Right lobe of liver (tissue), 6 donors: ENCODE measurements at regions not wholly inside any gene's neighbourhood (a gene's known extent, or its start where the extent isn't known, plus 50 kb on each side); places are given as distances from the start of the nearest gene placed in this dataset.

Experiments
- ATAC-seq, 4 donors: fragments of 200-7000 bp; cut with Tn5 transposase; one replicate each; pipeline ENCODE4 v1.9.1; 2020; ENCODE audit warnings: mild to moderate bottlenecking in 4 of 4, moderate library complexity in 4 of 4
- DNase-seq, 3 donors: peaks; one replicate each; pipeline ENCODE4 v3.0.0-alpha.2; 2020
- H3K27ac ChIP-seq, 3 donors: fragments of 200-600 bp; one replicate each; pipeline ENCODE4 v1.8.0; 2022
- H3K27me3 ChIP-seq, 2 donors: fragments of 200-600 bp; one replicate each; pipeline ENCODE4 v1.8.0; 2022
- H3K36me3 ChIP-seq, 4 donors: fragments of 200-600 bp; sonication (generic) in 1 of 4; one replicate each; pipeline versions ENCODE4 v1.5.1 to v1.8.0; 2017 to 2022; ENCODE audit warnings: control low read depth in 1 of 4
- H3K4me1 ChIP-seq, 4 donors: fragments of 200-600 bp; sonication (generic) in 1 of 4; one replicate each; pipeline versions ENCODE4 v1.5.1 to v1.8.0; 2017 to 2022; ENCODE audit warnings: control low read depth in 1 of 4
- H3K4me3 ChIP-seq, 3 donors: fragments of 200-600 bp; one replicate each; pipeline ENCODE4 v1.8.0; 2022
- H3K9me3 ChIP-seq, 4 donors: fragments of 200-600 bp; sonication (generic) in 1 of 4; one replicate each; pipeline versions ENCODE4 v1.5.1 to v1.8.0; 2017 to 2022; ENCODE audit warnings: control low read depth in 1 of 4
- CTCF ChIP-seq, 4 donors: fragments of 200-600 bp in 3 of 4; fragments of 450-650 bp in 1 of 4; IDR thresholded peaks; one replicate each; pipeline versions ENCODE4 v1.5.1 to v1.8.0; 2016 to 2022; ENCODE audit warnings: antibody characterized with exemption in 4 of 4, mild to moderate bottlenecking in 2 of 4
- POLR2A ChIP-seq: fragments of 450-650 bp; IDR thresholded peaks from one replicate; pipeline ENCODE4 v1.6.1; 2017; ENCODE audit warnings: antibody characterized with exemption, mild to moderate bottlenecking
- WGBS: methylation state at CpG from one replicate; pipeline ENCODE4 v1.1.6; 2018; ENCODE audit warnings: low coverage, low lambda C conversion rate; ENCODE audit not compliant: insufficient coverage; ENCODE audit errors: missing lambda C conversion rate; 5-methylcytosine and 5-hydroxymethylcytosine counted together
- intact Hi-C, 2 donors: fragments of 100-400 bp; cut with DNase I; formaldehyde crosslinking; loops; one replicate each; pipeline versions ENCODE4 v1.11.2 to v1.14.1; 2022
- donor health status: DM: no; HTN: yes; CAD: no.
- donor health status: DM: no; HTN: no; CAD: no.
- donor health status: DM: no; HTN: no; CAD: no.
- donor health status: DM: no; HTN: yes; CAD: no.
- donor health status: DM: no; HTN: yes; CAD: no.

GRCh38 chr20:11249683-11250082 lies 575.9 kb upstream of the JAG1 start:
- peaks cover 0 to 3% (median 0%) of the 10 kb centered on the region in 4 donors for H3K9me3 ChIP-seq
- DNase-seq (no peak), ATAC-seq (no peak)
- 60% methylated on average over 2 of the region's 2 CpGs for WGBS
- no peak for TF ChIP-seq POLR2A
- TF ChIP-seq CTCF (IDR thresholded peaks at IDR 0.05) = no peak
- H3K4me3 ChIP-seq = no peak overlapping the region
- peaks cover 0 to 4% (median 0%) of the 10 kb centered on the region in 4 donors for H3K4me1 ChIP-seq
- H3K36me3 ChIP-seq = no peaks in the 10 kb centered on the region
- intact Hi-C loops = no loop called here
- H3K27ac ChIP-seq = no peak overlapping the region
- no peaks in the 10 kb centered on the region for H3K27me3 ChIP-seq

- intact Hi-C loops = no loop called here
- Histone ChIP-seq H3K9me3 (peaks cover 0 to 3% (median 0%) of the 10 kb centered on the region in 4 donors), H3K27me3 (no peaks in the 10 kb centered on the region), H3K27ac (no peak overlapping the region), H3K4me1 (peaks cover 0 to 4% (median 0%) of the 10 kb centered on the region in 4 donors), H3K4me3 (no peak overlapping the region), H3K36me3 (no peaks in the 10 kb centered on the region)
- TF ChIP-seq CTCF (IDR thresholded peaks at IDR 0.05) (no peak), POLR2A (no peak)
- no peak for ATAC-seq
- WGBS = 53% methylated on average over 1 of the region's 1 CpG
- DNase-seq = no peak
Measured at GRCh38 chr20:11252447-11252846, 578.6 kb upstream of the JAG1 start.

GRCh38 chr20:11255455-11255854 lies 581.7 kb upstream of the JAG1 start:
- Histone ChIP-seq H3K27me3 (no peaks in the 10 kb centered on the region), H3K4me3 (no peak overlapping the region), H3K9me3 (peaks cover 0 to 3% (median 0%) of the 10 kb centered on the region in 4 donors), H3K27ac (no peak overlapping the region), H3K36me3 (no peaks in the 10 kb centered on the region), H3K4me1 (peaks cover 0 to 4% (median 0%) of the 10 kb centered on the region in 4 donors)
- 88% methylated on average over 1 of the region's 1 CpG for WGBS
- no peak for DNase-seq
- intact Hi-C loops = no loop called here
- TF ChIP-seq CTCF (IDR thresholded peaks at IDR 0.05) (no peak), POLR2A (no peak)
- ATAC-seq = no peak

GRCh38 chr20:11255860-11256259 lies 582.1 kb upstream of the JAG1 start:
- Histone ChIP-seq H3K9me3 (peaks cover 0 to 3% (median 0%) of the 10 kb centered on the region in 4 donors), H3K36me3 (no peaks in the 10 kb centered on the region), H3K27ac (no peak overlapping the region), H3K4me3 (no peak overlapping the region), H3K4me1 (peaks cover 0 to 4% (median 0%) of the 10 kb centered on the region in 4 donors), H3K27me3 (no peaks in the 10 kb centered on the region)
- intact Hi-C loops = no loop called here
- ATAC-seq (no peak), DNase-seq (no peak)
- TF ChIP-seq CTCF (IDR thresholded peaks at IDR 0.05) (no peak), POLR2A (no peak)

GRCh38 chr20:11260611-11261010 lies 586.8 kb upstream of the JAG1 start:
- H3K4me1 ChIP-seq = no peaks in the 10 kb centered on the region
- no peak overlapping the region for H3K27ac ChIP-seq
- 72% methylated on average over 3 of the region's 3 CpGs for WGBS
- ATAC-seq (no peak), DNase-seq (no peak)
- no peaks in the 10 kb centered on the region for H3K9me3 ChIP-seq
- H3K4me3 ChIP-seq = no peak overlapping the region
- no peaks in the 10 kb centered on the region for H3K36me3 ChIP-seq
- no peaks in the 10 kb centered on the region for H3K27me3 ChIP-seq
- TF ChIP-seq POLR2A (no peak), CTCF (IDR thresholded peaks at IDR 0.05) (no peak)
- intact Hi-C loops = no loop called here
